GM12878 (cell line): ENCODE measurements at regions not wholly inside any gene's neighbourhood (a gene's known extent, or its start where the extent isn't known, plus 50 kb on each side); places are given as distances from the start of the nearest gene placed in this dataset.

Experiments used
- ATAC-seq: fragments of 200-7000 bp; cut with Tn5 transposase; 3 replicates; pipeline ENCODE4 v1.9.1; 2020; ENCODE audit warnings: mild to moderate bottlenecking, moderate library complexity
- BruUV-seq: library from RNA; stranded (reverse); fragments of 400-500 nt; replicated peaks from 2 replicates; lab custom pipeline; 2021; lab: Mats Ljungman, UMichigan
- CTCF ChIA-PET: fragments of 300-600 bp; sonication (Branson Sonifier 250); formaldehyde crosslinking; extraction: SDS; loops from one replicate; lab custom pipeline; 2021; ENCODE audit warnings: inconsistent platforms; lab: Yijun Ruan, JAX
- POLR2A ChIA-PET: fragments of 350-600 bp; formaldehyde crosslinking; extraction: SDS; loops from one replicate; lab custom pipeline; 2021; ENCODE audit warnings: inconsistent platforms; lab: Charles Lee
- RAD21 ChIA-PET: fragments of 300-600 bp; sonication (Branson Sonifier 250); formaldehyde crosslinking; loops from one replicate; lab custom pipeline; 2023; ENCODE audit warnings: antibody characterized with exemption; ENCODE audit not compliant: unreplicated experiment; lab: Charles Lee
- SMC1A ChIA-PET: fragments of 300-600 bp; sonication (Branson Sonifier 250); formaldehyde crosslinking; loops from one replicate; lab custom pipeline; 2023; ENCODE audit not compliant: unreplicated experiment, uncharacterized antibody; lab: Charles Lee
- DNase-seq: peaks from one replicate; pipeline ENCODE4 v3.0.0-alpha.2; 2011; ENCODE audit warnings: low read depth, low spot score
- FAIRE-seq: peaks from 3 replicates; lab custom pipeline; 2011; peaks lifted over from hg19 to GRCh38; lab: Jason Lieb, UNC
- H2AFZ ChIP-seq: 2 replicates; pipeline ENCODE4 v1.6.0; 2011; ENCODE audit warnings: low read depth, low read length, control low read depth; ENCODE audit not compliant: control insufficient read depth
- H3K27ac ChIP-seq: 2 replicates; pipeline ENCODE4 v1.5.1; 2011; ENCODE audit warnings: control low read depth; ENCODE audit not compliant: control insufficient read depth, insufficient read depth
- H3K27me3 ChIP-seq, 2 experiments: replicated peaks in 1 of 2; 2 replicates each; pipeline versions ENCODE4 v1.6.0 to v1.6.1; 2011; ENCODE audit warnings: low read length in 1 of 2; ENCODE audit not compliant: control insufficient read depth in 2 of 2, insufficient read depth in 2 of 2
- H3K36me3 ChIP-seq, 2 experiments: 2 replicates each; pipeline ENCODE4 v1.5.1; 2011; ENCODE audit warnings: low read length in 1 of 2; ENCODE audit not compliant: control insufficient read depth in 2 of 2, insufficient read depth in 2 of 2
- H3K4me1 ChIP-seq: 2 replicates; pipeline ENCODE4 v1.6.1; 2011; ENCODE audit warnings: mild to moderate bottlenecking, low read length, moderate library complexity, mixed read lengths; ENCODE audit not compliant: control insufficient read depth, insufficient read depth
- H3K4me2 ChIP-seq: 2 replicates; pipeline ENCODE4 v1.6.0; 2011; ENCODE audit warnings: control low read depth; ENCODE audit not compliant: control insufficient read depth, insufficient read depth
- H3K4me3 ChIP-seq: fragments of 200-600 bp; sonication (generic); 2 replicates; pipeline ENCODE4 v1.5.1; 2016
- H3K79me2 ChIP-seq: 2 replicates; pipeline ENCODE4 v1.6.0; 2011; ENCODE audit warnings: low read length; ENCODE audit not compliant: control insufficient read depth, insufficient read depth
- H3K9ac ChIP-seq: 2 replicates; pipeline ENCODE4 v1.8.0; 2011; ENCODE audit warnings: low read length, control low read depth, mixed read lengths; ENCODE audit not compliant: control insufficient read depth, insufficient read depth
- H3K9me3 ChIP-seq: replicated peaks from 3 replicates; pipeline ENCODE4 v1.5.1; 2011; ENCODE audit warnings: mild to moderate bottlenecking, low read length; ENCODE audit not compliant: control insufficient read depth, insufficient read depth
- H4K20me1 ChIP-seq: 2 replicates; pipeline ENCODE4 v1.6.0; 2011; ENCODE audit not compliant: control insufficient read depth, insufficient read depth
- CREB1 ChIP-seq: IDR thresholded peaks from 2 replicates; pipeline ENCODE4 v1.6.1; 2012; ENCODE audit warnings: low read depth, mild to moderate bottlenecking, inconsistent platforms
- CREM ChIP-seq: IDR thresholded peaks from 2 replicates; pipeline ENCODE4 v1.6.1; 2014; ENCODE audit warnings: antibody characterized with exemption, low read depth
- ESRRA ChIP-seq: IDR thresholded peaks from 2 replicates; pipeline ENCODE4 v1.6.1; 2012; ENCODE audit warnings: mild to moderate bottlenecking, low read length, improper control_type of control experiment
- FOS ChIP-seq: IDR thresholded peaks from 3 replicates; pipeline ENCODE4 v1.6.1; 2011; ENCODE audit warnings: borderline replicate concordance; ENCODE audit not compliant: insufficient read length; ENCODE audit errors: extremely low read depth
- HCFC1 ChIP-seq: fragments of 150-350 bp; IDR thresholded peaks from 2 replicates; pipeline ENCODE4 v1.6.1; 2014; ENCODE audit warnings: low read length
- MLLT1 ChIP-seq: fragments of 450-650 bp; IDR thresholded peaks from 2 replicates; pipeline ENCODE4 v1.6.1; 2016; ENCODE audit warnings: mild to moderate bottlenecking
- RAD51 ChIP-seq: fragments of 450-650 bp; IDR thresholded peaks from 2 replicates; pipeline ENCODE4 v1.6.1; 2016; ENCODE audit warnings: moderate library complexity, mild to moderate bottlenecking, inconsistent platforms
- REST ChIP-seq: IDR thresholded peaks from 2 replicates; pipeline ENCODE4 v1.6.1; 2012; ENCODE audit warnings: mild to moderate bottlenecking, low read depth, low read length
- WGBS: methylation state at CpG from one replicate; pipeline ENCODE4 v1.1.6; 2016; ENCODE audit warnings: low lambda C conversion rate; ENCODE audit not compliant: insufficient replicate concordance, insufficient coverage; ENCODE audit errors: missing lambda C conversion rate; 5-methylcytosine and 5-hydroxymethylcytosine counted together
- in situ Hi-C: fragments of 300-500 bp; cut with MboI; formaldehyde crosslinking; loops from 9 replicates; pipeline ENCODE4 v1.14.3; 2018; ENCODE audit warnings: mixed read lengths
- intact Hi-C: fragments of 100-400 bp; cut with micrococcal nuclease; formaldehyde crosslinking; loops from one replicate; pipeline ENCODE4 v1.14.2; 2022; ENCODE audit not compliant: unreplicated experiment

GRCh38 chr1:223035724-223036478 is 107.1 kb downstream of the TLR5 start (continued):
- TF ChIP-seq REST (no peak), CREM (no peak)

- CTCF ChIA-PET, result no interaction called here
- Histone ChIP-seq H3K27me3 (no peaks in the 10 kb centered on the region), H3K79me2 (no peaks in the 10 kb centered on the region), H3K27ac (no peak overlapping the region), H3K4me2 (no peak overlapping the region), H2AFZ (no peak overlapping the region), H3K4me3 (no peak overlapping the region), H3K9me3 (no peaks in the 10 kb centered on the region), H3K4me1 (no peaks in the 10 kb centered on the region), H3K36me3 (no peaks in the 10 kb centered on the region), H4K20me1 (no peaks in the 10 kb centered on the region), H3K9ac (no peak overlapping the region)
- in situ Hi-C loops, result no loop called here
- POLR2A ChIA-PET, result no interaction called here
- intact Hi-C loops, result no loop called here
- ATAC-seq, result no peak
- RAD21 ChIA-PET, result no interaction called here
- FAIRE-seq, result no peak
- DNase-seq, result no peak
- TF ChIP-seq ESRRA (no peak), MLLT1 (no peak), FOS (no peak), HCFC1 (no peak), RAD51 (no peak), CREB1 (no peak)
- 75% methylated on average over 6 of the region's 6 CpGs for WGBS
- SMC1A ChIA-PET, result no interaction called here
- BruUV-seq, result no TSS peak
Measured at GRCh38 chr1:223036479-223036845, 106.6 kb downstream of the TLR5 start.
